Peyer's patch (tissue), 4 donors: ENCODE measurements at regions not wholly inside any gene's neighbourhood (a gene's known extent, or its start where the extent isn't known, plus 50 kb on each side); places are given as distances from the start of the nearest gene placed in this dataset.

Source experiments
- POLR2A ChIP-seq, 2 donors: fragments of 450-650 bp; IDR thresholded peaks; one replicate each; pipeline ENCODE4 v1.5.1; 2017; ENCODE audit warnings: antibody characterized with exemption in 2 of 2, mild to moderate bottlenecking in 2 of 2, moderate library complexity in 2 of 2
- TF ChIP-seq, protein P1 (sequence below), 6 experiments: fragments of 450-650 bp in 4 of 6; fragments of 200-600 bp in 2 of 6; sonication (generic) in 1 of 6; IDR thresholded peaks; one replicate each; pipeline ENCODE4 v1.5.1; 2017 to 2019; ENCODE audit warnings: antibody characterized with exemption in 6 of 6, mild to moderate bottlenecking in 3 of 6, moderate library complexity in 1 of 6

DNA sequence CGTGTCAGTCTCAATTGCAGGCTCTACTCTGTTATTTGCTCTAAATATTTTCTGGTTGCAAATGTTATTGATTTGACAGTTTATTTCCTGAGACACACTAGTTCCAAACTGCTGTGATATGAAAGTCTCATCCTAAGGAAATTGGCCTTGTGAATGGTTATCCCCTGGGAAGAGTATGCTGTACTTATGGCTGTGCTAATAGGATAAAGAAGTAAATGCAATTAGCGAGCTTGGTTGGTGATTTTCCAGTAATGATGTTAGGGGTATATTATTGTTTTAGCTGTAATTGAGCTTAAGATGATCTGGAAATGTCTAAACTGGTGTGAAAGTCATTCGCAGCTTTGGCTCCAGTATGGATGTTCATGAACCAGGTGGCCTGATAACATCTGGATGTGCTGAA is 197.9 kb downstream of the SUDS3 start:
- TF ChIP-seq POLR2A (IDR thresholded peaks at IDR 0.05): no peak
- TF ChIP-seq, protein P1, sequence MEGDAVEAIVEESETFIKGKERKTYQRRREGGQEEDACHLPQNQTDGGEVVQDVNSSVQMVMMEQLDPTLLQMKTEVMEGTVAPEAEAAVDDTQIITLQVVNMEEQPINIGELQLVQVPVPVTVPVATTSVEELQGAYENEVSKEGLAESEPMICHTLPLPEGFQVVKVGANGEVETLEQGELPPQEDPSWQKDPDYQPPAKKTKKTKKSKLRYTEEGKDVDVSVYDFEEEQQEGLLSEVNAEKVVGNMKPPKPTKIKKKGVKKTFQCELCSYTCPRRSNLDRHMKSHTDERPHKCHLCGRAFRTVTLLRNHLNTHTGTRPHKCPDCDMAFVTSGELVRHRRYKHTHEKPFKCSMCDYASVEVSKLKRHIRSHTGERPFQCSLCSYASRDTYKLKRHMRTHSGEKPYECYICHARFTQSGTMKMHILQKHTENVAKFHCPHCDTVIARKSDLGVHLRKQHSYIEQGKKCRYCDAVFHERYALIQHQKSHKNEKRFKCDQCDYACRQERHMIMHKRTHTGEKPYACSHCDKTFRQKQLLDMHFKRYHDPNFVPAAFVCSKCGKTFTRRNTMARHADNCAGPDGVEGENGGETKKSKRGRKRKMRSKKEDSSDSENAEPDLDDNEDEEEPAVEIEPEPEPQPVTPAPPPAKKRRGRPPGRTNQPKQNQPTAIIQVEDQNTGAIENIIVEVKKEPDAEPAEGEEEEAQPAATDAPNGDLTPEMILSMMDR (IDR thresholded peaks at IDR 0.05): no peak
